ENCODE measurements at regions not wholly inside any gene's neighbourhood (a gene's known extent, or its start where the extent isn't known, plus 50 kb on each side); places are given as distances from the start of the nearest gene placed in this dataset.

- Histone ChIP-seq H3K4me1 (no peaks in the 10 kb centered on the region), H3K36me3 (no peaks in the 10 kb centered on the region), H3K9me3 (no peaks in the 10 kb centered on the region), H3K4me3 (no peak overlapping the region), H3K27ac (no peak overlapping the region), H3K27me3 (peaks cover 2 to 5% (median 3%) of the 10 kb centered on the region in 3 donors)
- DNase-seq (no peak), ATAC-seq (no peak)
- in situ Hi-C loops (cut with MboI; ENCODE audit: low sequenced_read_pairs in 4 of 4) (no loop called here), intact Hi-C loops (cut with DNase I; ENCODE audit: low total_unique reads) (no loop called here)
- TF ChIP-seq, protein P1, sequence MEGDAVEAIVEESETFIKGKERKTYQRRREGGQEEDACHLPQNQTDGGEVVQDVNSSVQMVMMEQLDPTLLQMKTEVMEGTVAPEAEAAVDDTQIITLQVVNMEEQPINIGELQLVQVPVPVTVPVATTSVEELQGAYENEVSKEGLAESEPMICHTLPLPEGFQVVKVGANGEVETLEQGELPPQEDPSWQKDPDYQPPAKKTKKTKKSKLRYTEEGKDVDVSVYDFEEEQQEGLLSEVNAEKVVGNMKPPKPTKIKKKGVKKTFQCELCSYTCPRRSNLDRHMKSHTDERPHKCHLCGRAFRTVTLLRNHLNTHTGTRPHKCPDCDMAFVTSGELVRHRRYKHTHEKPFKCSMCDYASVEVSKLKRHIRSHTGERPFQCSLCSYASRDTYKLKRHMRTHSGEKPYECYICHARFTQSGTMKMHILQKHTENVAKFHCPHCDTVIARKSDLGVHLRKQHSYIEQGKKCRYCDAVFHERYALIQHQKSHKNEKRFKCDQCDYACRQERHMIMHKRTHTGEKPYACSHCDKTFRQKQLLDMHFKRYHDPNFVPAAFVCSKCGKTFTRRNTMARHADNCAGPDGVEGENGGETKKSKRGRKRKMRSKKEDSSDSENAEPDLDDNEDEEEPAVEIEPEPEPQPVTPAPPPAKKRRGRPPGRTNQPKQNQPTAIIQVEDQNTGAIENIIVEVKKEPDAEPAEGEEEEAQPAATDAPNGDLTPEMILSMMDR (IDR thresholded peaks at IDR 0.05 in 4 of 5, conservative IDR thresholded peaks at IDR 0.05 in 1 of 5) = no peak
- TF ChIP-seq POLR2A (IDR thresholded peaks at IDR 0.05) = no peak
These were observed 624.1 kb downstream of the BUD13 start for GRCh38 chr11:116148645-116149044.

DNA sequence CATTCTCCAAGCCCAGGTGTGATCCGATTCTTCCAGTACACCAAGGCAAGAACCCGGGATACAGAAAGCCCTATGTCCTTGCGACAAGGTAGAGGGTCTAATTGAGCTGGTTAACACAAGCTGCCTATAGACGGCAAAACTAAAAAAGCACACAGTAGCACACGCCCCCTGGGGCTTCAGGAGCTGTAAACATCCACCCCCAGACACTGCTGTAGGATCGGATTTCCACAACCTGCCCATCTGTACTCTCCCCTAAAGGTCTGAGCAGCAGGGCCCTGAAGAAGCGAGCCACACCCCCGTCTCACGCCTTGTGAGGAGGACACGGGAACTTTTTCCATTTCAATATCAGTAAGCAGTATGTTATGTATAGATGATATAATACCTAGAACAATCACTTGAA is 624.7 kb downstream of the BUD13 start:
- Histone ChIP-seq H3K4me3 (no peak overlapping the region), H3K4me1 (no peaks in the 10 kb centered on the region), H3K27me3 (peaks cover 1 to 3% (median 2%) of the 10 kb centered on the region in 3 donors), H3K9me3 (no peaks in the 10 kb centered on the region), H3K36me3 (no peaks in the 10 kb centered on the region), H3K27ac (no peak overlapping the region)
- TF ChIP-seq, protein P1 (IDR thresholded peaks at IDR 0.05 in 4 of 5, conservative IDR thresholded peaks at IDR 0.05 in 1 of 5) = no peak
- no peak for TF ChIP-seq POLR2A (IDR thresholded peaks at IDR 0.05)
- in situ Hi-C loops (cut with MboI; ENCODE audit: low sequenced_read_pairs in 4 of 4) = no loop called here
- ATAC-seq (no peak), DNase-seq (no peak)
- intact Hi-C loops (cut with DNase I; ENCODE audit: low total_unique reads) = no loop called here

- TF ChIP-seq, protein P1 (IDR thresholded peaks at IDR 0.05 in 4 of 5, conservative IDR thresholded peaks at IDR 0.05 in 1 of 5) = no peak
- no peak for TF ChIP-seq POLR2A (IDR thresholded peaks at IDR 0.05)
- no peak for ATAC-seq
- peaks cover 0 to 6% (median 0%) of the 10 kb centered on the region in 3 donors for H3K27me3 ChIP-seq
These were observed 627.5 kb downstream of the BUD13 start for GRCh38 chr11:116145187-116145865.

DNA sequence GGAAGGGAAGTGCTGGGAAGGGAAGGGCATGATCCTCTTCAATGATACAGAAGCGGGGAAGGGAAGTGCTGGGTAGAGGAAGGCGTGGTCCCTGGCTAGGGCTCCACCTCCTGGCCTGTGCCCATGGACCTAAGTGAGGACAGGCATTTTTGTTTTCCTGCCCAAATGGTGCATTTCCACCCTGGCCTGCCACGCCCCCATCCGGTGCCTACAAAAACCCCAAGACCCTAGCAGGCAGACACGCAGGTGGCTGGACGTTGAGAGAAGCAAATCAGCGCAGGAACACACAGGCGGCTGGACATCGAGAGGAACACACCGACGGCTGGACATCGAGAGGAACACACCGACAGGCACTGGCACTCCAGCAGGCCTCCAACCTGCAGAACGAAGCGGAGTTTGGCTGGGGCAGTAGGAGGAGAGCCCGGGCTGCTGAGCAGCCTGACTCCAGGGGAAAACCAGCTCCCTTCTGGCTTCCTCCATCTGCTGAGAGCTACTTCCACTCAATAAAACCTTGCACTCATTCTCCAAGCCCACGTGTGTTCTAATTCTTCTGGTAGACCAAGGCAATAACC is 628.3 kb downstream of the BUD13 start:
- Histone ChIP-seq H3K9me3 (no peaks in the 10 kb centered on the region), H3K4me3 (no peak overlapping the region), H3K27me3 (peaks cover 0 to 6% (median 0%) of the 10 kb centered on the region in 3 donors), H3K36me3 (no peaks in the 10 kb centered on the region), H3K4me1 (no peaks in the 10 kb centered on the region), H3K27ac (no peak overlapping the region)
- in situ Hi-C loops (cut with MboI; ENCODE audit: low sequenced_read_pairs in 4 of 4) = no loop called here
- intact Hi-C loops (cut with DNase I; ENCODE audit: low total_unique reads) = no loop called here
- DNase-seq = no peak
- no peak for ATAC-seq
- TF ChIP-seq, protein P1 (IDR thresholded peaks at IDR 0.05 in 4 of 5, conservative IDR thresholded peaks at IDR 0.05 in 1 of 5) = no peak
- TF ChIP-seq POLR2A (IDR thresholded peaks at IDR 0.05) = no peak

More at GRCh38 chr11:116145187-116145865, 627.5 kb downstream of the BUD13 start:
- Histone ChIP-seq H3K9me3 (no peaks in the 10 kb centered on the region), H3K27ac (no peak overlapping the region), H3K4me3 (no peak overlapping the region), H3K36me3 (no peaks in the 10 kb centered on the region), H3K4me1 (no peaks in the 10 kb centered on the region)
- in situ Hi-C loops (cut with MboI; ENCODE audit: low sequenced_read_pairs in 4 of 4) = no loop called here
- intact Hi-C loops (cut with DNase I; ENCODE audit: low total_unique reads) = no loop called here
- DNase-seq = no peak

Measured in gastrocnemius medialis (tissue), 4 donors.